ENCODE measurements at regions not wholly inside any gene's neighbourhood (a gene's known extent, or its start where the extent isn't known, plus 50 kb on each side); places are given as distances from the start of the nearest gene placed in this dataset.

- Histone ChIP-seq H3K9me3 (ENCODE audit: insufficient read depth, low read depth) (no peaks in the 10 kb centered on the region), H3K4me1 (replicated peaks; ENCODE audit: insufficient read depth) (peaks cover 25% of the 10 kb centered on the region), H3F3A (ENCODE audit: insufficient read depth, low read depth) (peaks cover 4% of the 10 kb centered on the region), H3K36me3 (ENCODE audit: low read depth) (no peaks in the 10 kb centered on the region), H3K27me3 (ENCODE audit: insufficient read depth, low read depth) (no peaks in the 10 kb centered on the region), H3K4me2 (peak overlapping the region; percentile 76), H4K20me1 (ENCODE audit: insufficient read depth) (no peaks in the 10 kb centered on the region), H3K27ac (peak overlapping the region; percentile 66), H2AFZ (peak overlapping the region; percentile 10), H3K9me2 (ENCODE audit: insufficient read depth) (no peaks in the 10 kb centered on the region; the same call in 1 of the 2 replicates), H3K4me3 (peak overlapping the region; percentile 40; the same call in 1 of the 2 replicates), H3K79me2 (ENCODE audit: low read depth) (no peaks in the 10 kb centered on the region)
- BruUV-seq (replicated peaks) = no TSS peak
- TF ChIP-seq EZH2 (IDR thresholded peaks at IDR 0.05; ENCODE audit: low read depth) = no peak
- no peak for TF ChIP-seq CTCF (conservative IDR thresholded peaks at IDR 0.05)
- peak; percentile 3 to 80 for DNase-seq
- ChIA-PET CTCF (no interaction called here), POLR2A (ENCODE audit: unreplicated experiment) (interaction anchor here (0.6 kb wide), 2 partner anchors 367 to 763 kb away, joined by 5 to 19 read pairs; no protein-coding TSS in a partner anchor)
- intact Hi-C loops (cut with micrococcal nuclease; ENCODE audit: unreplicated experiment) = no loop called here
Measured at GRCh38 chr12:88816201-88816600, 235.9 kb upstream of the KITLG start.

GRCh38 chr12:88814779-88815178 lies 234.5 kb upstream of the KITLG start:
- H2AFZ ChIP-seq = no peak overlapping the region
- ChIA-PET POLR2A (ENCODE audit: unreplicated experiment) (no interaction called here), CTCF (no interaction called here)
- no peak for TF ChIP-seq EZH2 (IDR thresholded peaks at IDR 0.05; ENCODE audit: low read depth)
- TF ChIP-seq CTCF (conservative IDR thresholded peaks at IDR 0.05) = no peak
- no peak for DNase-seq
- peaks cover 4% of the 10 kb centered on the region for H3F3A ChIP-seq (ENCODE audit: insufficient read depth, low read depth)
- no peaks in the 10 kb centered on the region for H4K20me1 ChIP-seq (ENCODE audit: insufficient read depth)
- H3K4me2 ChIP-seq = no peak overlapping the region
- no peaks in the 10 kb centered on the region for H3K79me2 ChIP-seq (ENCODE audit: low read depth)
- intact Hi-C loops (cut with micrococcal nuclease; ENCODE audit: unreplicated experiment) = no loop called here
- H3K4me3 ChIP-seq = no peak overlapping the region
- no TSS peak for BruUV-seq (replicated peaks)
- no peaks in the 10 kb centered on the region; the same call in 1 of the 2 replicates for H3K9me2 ChIP-seq (ENCODE audit: insufficient read depth)
- no peaks in the 10 kb centered on the region for H3K9me3 ChIP-seq (ENCODE audit: insufficient read depth, low read depth)
- H3K4me1 ChIP-seq (replicated peaks; ENCODE audit: insufficient read depth) = peaks cover 25% of the 10 kb centered on the region
- H3K36me3 ChIP-seq (ENCODE audit: low read depth) = no peaks in the 10 kb centered on the region
- no peak overlapping the region for H3K27ac ChIP-seq
- no peaks in the 10 kb centered on the region for H3K27me3 ChIP-seq (ENCODE audit: insufficient read depth, low read depth)

GRCh38 chr12:88812610-88813009 lies 232.3 kb upstream of the KITLG start:
- Histone ChIP-seq H3K4me3 (no peak overlapping the region), H3F3A (ENCODE audit: insufficient read depth, low read depth) (peaks cover 4% of the 10 kb centered on the region), H3K36me3 (ENCODE audit: low read depth) (no peaks in the 10 kb centered on the region), H3K27me3 (ENCODE audit: insufficient read depth, low read depth) (no peaks in the 10 kb centered on the region), H3K27ac (no peak overlapping the region), H3K4me1 (replicated peaks; ENCODE audit: insufficient read depth) (peaks cover 25% of the 10 kb centered on the region), H2AFZ (no peak overlapping the region), H4K20me1 (ENCODE audit: insufficient read depth) (no peaks in the 10 kb centered on the region), H3K9me3 (ENCODE audit: insufficient read depth, low read depth) (no peaks in the 10 kb centered on the region), H3K9me2 (ENCODE audit: insufficient read depth) (no peaks in the 10 kb centered on the region; the same call in 1 of the 2 replicates), H3K4me2 (no peak overlapping the region), H3K79me2 (ENCODE audit: low read depth) (no peaks in the 10 kb centered on the region)
- BruUV-seq (replicated peaks) = no TSS peak
- no peak for DNase-seq
- intact Hi-C loops (cut with micrococcal nuclease; ENCODE audit: unreplicated experiment) = no loop called here
- CTCF ChIA-PET = no interaction called here
- no peak for TF ChIP-seq CTCF (conservative IDR thresholded peaks at IDR 0.05)
- TF ChIP-seq EZH2 (IDR thresholded peaks at IDR 0.05; ENCODE audit: low read depth) = no peak
- POLR2A ChIA-PET (ENCODE audit: unreplicated experiment) = interaction anchor here (0.6 kb wide), 1 partner anchor 233 kb away, joined by 3 read pairs; no protein-coding TSS in a partner anchor
